ENCODE measurements at regions not wholly inside any gene's neighbourhood (a gene's known extent, or its start where the extent isn't known, plus 50 kb on each side); places are given as distances from the start of the nearest gene placed in this dataset.

DNA sequence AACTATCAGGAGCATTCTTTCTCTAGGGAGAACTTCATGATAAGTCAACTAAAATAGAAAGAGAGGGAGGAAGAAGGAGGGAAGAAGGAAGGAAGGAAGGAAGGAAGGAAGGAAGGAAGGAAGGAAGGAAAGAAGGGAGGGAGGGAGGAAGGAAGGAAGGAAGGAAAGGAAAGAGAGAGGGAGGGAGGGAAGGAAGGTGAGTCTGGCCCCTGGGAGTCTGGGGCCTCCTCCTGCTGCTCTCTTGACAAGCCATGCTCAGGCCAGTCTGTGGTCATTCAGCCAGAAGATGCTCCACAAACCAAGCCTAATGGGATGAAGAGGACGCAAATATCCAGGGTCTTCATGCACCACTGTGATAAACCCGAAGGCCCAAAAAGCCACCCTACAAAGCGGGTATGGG lies 216.4 kb upstream of the AGAP1 start:
- Histone ChIP-seq H3K4me2 (ENCODE audit: low read length) (no peak overlapping the region), H3K27me3 (ENCODE audit: insufficient read depth, low read length) (no peaks in the 10 kb centered on the region), H2AFZ (ENCODE audit: low read length) (no peak overlapping the region), H3K79me2 (ENCODE audit: insufficient read depth, low read length) (no peaks in the 10 kb centered on the region), H3F3A (ENCODE audit: insufficient read depth, low read length) (no peaks in the 10 kb centered on the region), H3K4me3 (ENCODE audit: low read depth, low read length, poor library complexity, severe bottlenecking) (no peak overlapping the region), H3K27ac (ENCODE audit: low read depth, low read length, poor library complexity, severe bottlenecking) (no peak overlapping the region), H3K9me3 (ENCODE audit: low read length) (no peaks in the 10 kb centered on the region), H3K4me1 (ENCODE audit: insufficient read depth, low read length, severe bottlenecking) (no peaks in the 10 kb centered on the region), H3K9me2 (ENCODE audit: low read depth, low read length) (no peaks in the 10 kb centered on the region), H4K20me1 (ENCODE audit: insufficient read depth, low read length) (no peaks in the 10 kb centered on the region), H3K9ac (ENCODE audit: low read length) (no peak overlapping the region), H3K36me3 (ENCODE audit: insufficient read depth, low read length) (no peaks in the 10 kb centered on the region)
- TF ChIP-seq, protein P1, sequence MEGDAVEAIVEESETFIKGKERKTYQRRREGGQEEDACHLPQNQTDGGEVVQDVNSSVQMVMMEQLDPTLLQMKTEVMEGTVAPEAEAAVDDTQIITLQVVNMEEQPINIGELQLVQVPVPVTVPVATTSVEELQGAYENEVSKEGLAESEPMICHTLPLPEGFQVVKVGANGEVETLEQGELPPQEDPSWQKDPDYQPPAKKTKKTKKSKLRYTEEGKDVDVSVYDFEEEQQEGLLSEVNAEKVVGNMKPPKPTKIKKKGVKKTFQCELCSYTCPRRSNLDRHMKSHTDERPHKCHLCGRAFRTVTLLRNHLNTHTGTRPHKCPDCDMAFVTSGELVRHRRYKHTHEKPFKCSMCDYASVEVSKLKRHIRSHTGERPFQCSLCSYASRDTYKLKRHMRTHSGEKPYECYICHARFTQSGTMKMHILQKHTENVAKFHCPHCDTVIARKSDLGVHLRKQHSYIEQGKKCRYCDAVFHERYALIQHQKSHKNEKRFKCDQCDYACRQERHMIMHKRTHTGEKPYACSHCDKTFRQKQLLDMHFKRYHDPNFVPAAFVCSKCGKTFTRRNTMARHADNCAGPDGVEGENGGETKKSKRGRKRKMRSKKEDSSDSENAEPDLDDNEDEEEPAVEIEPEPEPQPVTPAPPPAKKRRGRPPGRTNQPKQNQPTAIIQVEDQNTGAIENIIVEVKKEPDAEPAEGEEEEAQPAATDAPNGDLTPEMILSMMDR (IDR thresholded peaks at IDR 0.05; ENCODE audit: low read length): no peak
- TF ChIP-seq EZH2 (IDR thresholded peaks at IDR 0.05; ENCODE audit: borderline replicate concordance, low read length): no peak

DNA sequence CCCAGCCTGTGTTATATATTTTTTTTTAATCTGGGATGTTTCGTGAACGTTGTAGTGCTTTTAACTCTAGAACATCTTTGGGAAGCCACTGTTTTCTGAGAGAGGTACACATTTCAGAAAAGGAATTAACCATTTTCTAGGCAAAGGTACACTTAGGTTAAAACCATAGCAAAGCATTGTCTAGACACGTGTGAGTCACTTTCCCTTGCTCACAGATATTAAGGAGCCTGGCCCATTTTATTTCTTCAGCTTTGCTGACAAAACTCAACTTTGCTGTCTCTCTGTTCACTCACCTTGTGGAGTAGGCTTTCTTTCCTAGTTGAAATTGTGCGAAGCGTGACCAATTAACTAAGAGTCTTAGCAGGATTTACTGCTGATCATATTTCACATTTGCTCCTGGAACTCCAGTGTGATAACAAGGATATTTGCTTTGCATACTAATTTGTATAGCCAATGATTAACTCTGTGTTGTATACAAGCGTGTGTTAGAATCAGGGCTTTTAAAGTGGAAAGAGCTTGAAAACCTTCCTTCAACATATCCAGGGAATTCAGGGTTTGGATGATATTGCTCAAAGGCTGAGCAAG lies 215.0 kb upstream of the AGAP1 start:
- no peaks in the 10 kb centered on the region for H4K20me1 ChIP-seq (ENCODE audit: insufficient read depth, low read length)
- H3K9me2 ChIP-seq (ENCODE audit: low read depth, low read length): no peaks in the 10 kb centered on the region
- H3F3A ChIP-seq (ENCODE audit: insufficient read depth, low read length): no peaks in the 10 kb centered on the region
- no peak overlapping the region for H3K9ac ChIP-seq (ENCODE audit: low read length)
- no peak overlapping the region for H2AFZ ChIP-seq (ENCODE audit: low read length)
- H3K36me3 ChIP-seq (ENCODE audit: insufficient read depth, low read length): no peaks in the 10 kb centered on the region
- H3K79me2 ChIP-seq (ENCODE audit: insufficient read depth, low read length): no peaks in the 10 kb centered on the region
- H3K4me2 ChIP-seq (ENCODE audit: low read length): no peak overlapping the region
- H3K4me3 ChIP-seq (ENCODE audit: low read depth, low read length, poor library complexity, severe bottlenecking): no peak overlapping the region
- H3K4me1 ChIP-seq (ENCODE audit: insufficient read depth, low read length, severe bottlenecking): no peaks in the 10 kb centered on the region
- H3K27ac ChIP-seq (ENCODE audit: low read depth, low read length, poor library complexity, severe bottlenecking): no peak overlapping the region
- TF ChIP-seq, protein P1 (IDR thresholded peaks at IDR 0.05; ENCODE audit: low read length): no peak
- no peak for TF ChIP-seq EZH2 (IDR thresholded peaks at IDR 0.05; ENCODE audit: borderline replicate concordance, low read length)
- H3K27me3 ChIP-seq (ENCODE audit: insufficient read depth, low read length): no peaks in the 10 kb centered on the region
- H3K9me3 ChIP-seq (ENCODE audit: low read length): no peaks in the 10 kb centered on the region

DNA sequence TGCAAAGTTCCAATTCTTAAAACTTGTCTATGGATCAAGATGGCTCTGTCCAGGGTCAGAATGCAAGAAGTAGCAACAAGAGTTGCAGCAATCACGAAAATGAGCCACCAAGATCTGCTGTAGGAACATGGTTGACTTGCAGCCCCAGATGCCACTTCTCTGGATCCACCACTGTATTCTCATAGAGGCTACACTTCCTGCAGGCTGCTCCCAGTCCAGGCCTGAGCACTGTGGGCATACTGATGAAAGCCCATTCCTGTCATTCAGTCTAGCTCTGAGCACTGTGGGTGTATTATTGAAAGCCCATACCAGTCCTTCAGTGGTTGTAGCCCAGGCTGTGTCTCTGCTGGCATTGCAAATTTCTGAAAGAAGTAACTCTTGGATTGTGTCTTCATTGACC lies 213.9 kb upstream of the AGAP1 start:
- Histone ChIP-seq H3K9ac (ENCODE audit: low read length) (no peak overlapping the region), H3K4me3 (ENCODE audit: low read depth, low read length, poor library complexity, severe bottlenecking) (no peak overlapping the region), H3K27ac (ENCODE audit: low read depth, low read length, poor library complexity, severe bottlenecking) (no peak overlapping the region), H4K20me1 (ENCODE audit: insufficient read depth, low read length) (no peaks in the 10 kb centered on the region), H3K4me2 (ENCODE audit: low read length) (no peak overlapping the region), H3K27me3 (ENCODE audit: insufficient read depth, low read length) (no peaks in the 10 kb centered on the region), H3K4me1 (ENCODE audit: insufficient read depth, low read length, severe bottlenecking) (no peaks in the 10 kb centered on the region), H3K36me3 (ENCODE audit: insufficient read depth, low read length) (no peaks in the 10 kb centered on the region), H3K79me2 (ENCODE audit: insufficient read depth, low read length) (no peaks in the 10 kb centered on the region), H3K9me3 (ENCODE audit: low read length) (no peaks in the 10 kb centered on the region), H2AFZ (ENCODE audit: low read length) (no peak overlapping the region), H3K9me2 (ENCODE audit: low read depth, low read length) (no peaks in the 10 kb centered on the region), H3F3A (ENCODE audit: insufficient read depth, low read length) (no peaks in the 10 kb centered on the region)
- TF ChIP-seq EZH2 (IDR thresholded peaks at IDR 0.05; ENCODE audit: borderline replicate concordance, low read length): no peak
- TF ChIP-seq, protein P1 (IDR thresholded peaks at IDR 0.05; ENCODE audit: low read length): no peak
